ENCODE measurements at regions not wholly inside any gene's neighbourhood (a gene's known extent, or its start where the extent isn't known, plus 50 kb on each side); places are given as distances from the start of the nearest gene placed in this dataset.

DNA sequence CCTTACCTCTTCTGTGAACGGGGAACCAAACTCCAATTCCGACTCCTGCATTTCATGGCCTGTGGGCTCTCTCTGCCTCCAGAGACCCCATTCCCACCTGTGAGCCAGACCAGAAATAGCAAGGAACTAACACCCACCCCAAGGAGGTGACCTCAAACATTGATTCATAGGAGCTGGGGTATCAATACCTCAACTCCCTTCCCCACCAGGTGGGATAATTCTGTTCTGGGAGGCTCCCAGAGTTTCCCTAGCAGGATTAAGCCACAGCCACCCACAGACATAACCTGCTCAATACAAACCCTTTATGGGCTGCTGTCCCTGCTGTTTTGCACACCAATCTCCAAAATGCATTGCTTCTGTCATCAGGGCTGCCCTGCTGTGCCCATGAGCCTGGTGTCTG is 59.6 kb upstream of the FOXF1 start:
- H3K27ac Mint-ChIP-seq: no peak overlapping the region

DNA sequence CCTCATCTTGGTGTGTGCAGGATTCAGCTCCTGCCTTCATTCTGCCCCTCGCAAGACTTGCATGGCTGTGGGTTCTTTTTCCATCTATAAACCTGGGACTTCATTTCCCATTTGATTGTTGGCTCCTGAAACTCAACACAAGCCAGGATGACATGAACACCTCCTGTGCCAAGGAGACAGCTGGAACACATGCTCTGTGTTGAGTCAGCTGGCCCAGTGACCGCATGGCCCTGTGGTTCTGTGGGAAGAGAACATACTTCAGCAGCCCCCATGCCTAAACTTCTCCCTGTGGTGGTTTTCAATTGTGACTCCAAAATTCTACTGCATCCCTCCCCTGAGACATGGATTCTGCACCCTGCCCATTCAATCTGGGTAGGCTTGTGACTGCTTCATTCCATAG is 57.9 kb upstream of the FOXF1 start:
- TF ChIP-seq, protein P1, sequence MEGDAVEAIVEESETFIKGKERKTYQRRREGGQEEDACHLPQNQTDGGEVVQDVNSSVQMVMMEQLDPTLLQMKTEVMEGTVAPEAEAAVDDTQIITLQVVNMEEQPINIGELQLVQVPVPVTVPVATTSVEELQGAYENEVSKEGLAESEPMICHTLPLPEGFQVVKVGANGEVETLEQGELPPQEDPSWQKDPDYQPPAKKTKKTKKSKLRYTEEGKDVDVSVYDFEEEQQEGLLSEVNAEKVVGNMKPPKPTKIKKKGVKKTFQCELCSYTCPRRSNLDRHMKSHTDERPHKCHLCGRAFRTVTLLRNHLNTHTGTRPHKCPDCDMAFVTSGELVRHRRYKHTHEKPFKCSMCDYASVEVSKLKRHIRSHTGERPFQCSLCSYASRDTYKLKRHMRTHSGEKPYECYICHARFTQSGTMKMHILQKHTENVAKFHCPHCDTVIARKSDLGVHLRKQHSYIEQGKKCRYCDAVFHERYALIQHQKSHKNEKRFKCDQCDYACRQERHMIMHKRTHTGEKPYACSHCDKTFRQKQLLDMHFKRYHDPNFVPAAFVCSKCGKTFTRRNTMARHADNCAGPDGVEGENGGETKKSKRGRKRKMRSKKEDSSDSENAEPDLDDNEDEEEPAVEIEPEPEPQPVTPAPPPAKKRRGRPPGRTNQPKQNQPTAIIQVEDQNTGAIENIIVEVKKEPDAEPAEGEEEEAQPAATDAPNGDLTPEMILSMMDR (IDR thresholded peaks at IDR 0.05): no peak
- no peak overlapping the region for H3K4me3 Mint-ChIP-seq
- peaks cover 22% of the 10 kb centered on the region for H3K27me3 Mint-ChIP-seq (ENCODE audit: low read depth, poor library complexity)
- no peaks in the 10 kb centered on the region for H3K36me3 Mint-ChIP-seq (ENCODE audit: low read depth)
- H3K27ac Mint-ChIP-seq: no peak overlapping the region
- peaks cover 34% of the 10 kb centered on the region for H3K4me1 Mint-ChIP-seq
- peaks cover 25% of the 10 kb centered on the region for H3K9me3 Mint-ChIP-seq
- DNase-seq: no peak

More for the DNA sequence above, 59.6 kb upstream of the FOXF1 start:
- peaks cover 31% of the 10 kb centered on the region for H3K9me3 Mint-ChIP-seq
- TF ChIP-seq, protein P1 (IDR thresholded peaks at IDR 0.05): no peak
- DNase-seq: no peak
- H3K4me1 Mint-ChIP-seq: peaks cover 20% of the 10 kb centered on the region
- H3K4me3 Mint-ChIP-seq: no peak overlapping the region
- H3K27me3 Mint-ChIP-seq (ENCODE audit: low read depth, poor library complexity): peaks cover 10% of the 10 kb centered on the region
- no peaks in the 10 kb centered on the region for H3K36me3 Mint-ChIP-seq (ENCODE audit: low read depth)

DNA sequence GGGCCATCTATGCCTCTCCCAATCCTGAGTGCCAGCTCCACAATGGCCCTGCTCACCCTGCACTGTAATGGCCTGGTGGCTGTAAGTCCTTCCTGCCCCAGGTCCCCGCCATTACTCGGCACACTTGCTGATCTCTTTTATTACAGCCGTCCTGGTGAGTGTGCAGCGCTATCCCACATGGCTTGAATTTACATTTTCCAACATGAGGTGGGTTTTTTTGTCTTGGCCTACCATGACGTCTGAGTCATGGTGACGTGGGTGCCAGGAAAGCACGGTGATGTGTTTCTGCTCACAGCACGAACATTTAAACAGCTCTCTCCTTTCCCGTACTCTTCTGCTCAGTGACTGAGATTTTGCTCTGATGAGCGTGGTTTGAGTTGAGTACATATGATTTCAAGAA is 55.2 kb upstream of the FOXF1 start:
- Mint-ChIP-seq H3K27ac (no peak overlapping the region), H3K9me3 (peaks cover 24% of the 10 kb centered on the region), H3K4me3 (no peak overlapping the region), H3K4me1 (peaks cover 34% of the 10 kb centered on the region), H3K36me3 (ENCODE audit: low read depth) (no peaks in the 10 kb centered on the region), H3K27me3 (ENCODE audit: low read depth, poor library complexity) (peaks cover 38% of the 10 kb centered on the region)
- DNase-seq: no peak
- TF ChIP-seq, protein P1 (IDR thresholded peaks at IDR 0.05): no peak

DNA sequence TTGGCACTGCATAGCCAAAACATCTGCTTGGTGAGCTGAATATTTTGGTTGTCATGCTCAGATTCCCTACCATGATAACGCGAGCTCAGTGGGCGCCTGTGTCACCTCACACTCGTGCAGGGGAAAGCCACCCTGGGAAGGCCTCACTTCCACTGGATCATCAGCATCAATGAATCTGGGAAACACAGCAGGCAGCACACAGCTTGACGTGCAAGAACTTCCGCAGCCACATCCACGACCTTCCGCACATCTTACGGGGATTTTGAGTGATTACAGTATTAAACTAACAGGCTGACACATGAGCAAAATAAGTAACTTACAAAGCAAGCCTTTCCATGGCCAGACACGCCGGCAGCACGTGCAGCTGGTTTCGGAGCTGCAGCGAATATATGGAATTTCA is 54.7 kb upstream of the FOXF1 start:
- peaks cover 24% of the 10 kb centered on the region for H3K9me3 Mint-ChIP-seq
- H3K4me1 Mint-ChIP-seq: peaks cover 34% of the 10 kb centered on the region
- no peak overlapping the region for H3K4me3 Mint-ChIP-seq
- no peaks in the 10 kb centered on the region for H3K36me3 Mint-ChIP-seq (ENCODE audit: low read depth)
- H3K27me3 Mint-ChIP-seq (ENCODE audit: low read depth, poor library complexity): peaks cover 40% of the 10 kb centered on the region
- DNase-seq: no peak
- TF ChIP-seq, protein P1 (IDR thresholded peaks at IDR 0.05): no peak
- no peak overlapping the region for H3K27ac Mint-ChIP-seq

DNA sequence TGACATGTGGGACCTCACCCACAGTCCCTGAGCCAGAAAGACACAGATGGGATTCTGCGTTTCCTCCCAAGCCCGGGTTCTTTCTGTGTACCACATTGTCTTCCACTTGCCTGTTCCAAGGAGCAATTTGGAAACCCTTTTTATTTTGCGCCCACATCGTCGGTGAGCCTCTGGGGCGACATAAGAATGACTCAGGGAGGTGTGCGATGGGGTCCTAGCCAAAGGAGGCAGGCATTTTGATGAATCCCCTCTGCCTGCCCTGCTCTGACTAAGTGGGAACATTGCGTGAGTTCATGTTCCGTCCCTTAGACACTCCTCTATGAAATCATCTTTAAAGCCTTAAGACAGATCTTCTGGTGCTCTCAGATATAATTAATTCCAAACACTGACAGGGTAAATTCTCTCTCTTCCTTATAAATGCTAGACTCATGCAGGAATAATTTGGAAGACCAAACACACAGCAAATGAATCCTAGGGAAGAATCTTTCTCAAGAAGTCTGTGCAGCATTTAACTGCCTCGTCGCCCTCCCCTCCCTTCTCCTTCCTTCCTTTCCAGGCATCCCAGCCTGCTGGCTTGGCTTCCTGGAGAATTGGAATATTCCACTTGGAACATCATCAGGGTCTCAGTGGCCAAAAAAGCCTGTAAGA is 52.7 kb upstream of the FOXF1 start:
- Mint-ChIP-seq H3K27me3 (ENCODE audit: low read depth, poor library complexity) (peaks cover 40% of the 10 kb centered on the region), H3K4me3 (no peak overlapping the region), H3K4me1 (peaks cover 40% of the 10 kb centered on the region), H3K27ac (no peak overlapping the region), H3K9me3 (peaks cover 28% of the 10 kb centered on the region), H3K36me3 (ENCODE audit: low read depth) (no peaks in the 10 kb centered on the region)
- TF ChIP-seq, protein P1 (IDR thresholded peaks at IDR 0.05): no peak
- DNase-seq: no peak

DNA sequence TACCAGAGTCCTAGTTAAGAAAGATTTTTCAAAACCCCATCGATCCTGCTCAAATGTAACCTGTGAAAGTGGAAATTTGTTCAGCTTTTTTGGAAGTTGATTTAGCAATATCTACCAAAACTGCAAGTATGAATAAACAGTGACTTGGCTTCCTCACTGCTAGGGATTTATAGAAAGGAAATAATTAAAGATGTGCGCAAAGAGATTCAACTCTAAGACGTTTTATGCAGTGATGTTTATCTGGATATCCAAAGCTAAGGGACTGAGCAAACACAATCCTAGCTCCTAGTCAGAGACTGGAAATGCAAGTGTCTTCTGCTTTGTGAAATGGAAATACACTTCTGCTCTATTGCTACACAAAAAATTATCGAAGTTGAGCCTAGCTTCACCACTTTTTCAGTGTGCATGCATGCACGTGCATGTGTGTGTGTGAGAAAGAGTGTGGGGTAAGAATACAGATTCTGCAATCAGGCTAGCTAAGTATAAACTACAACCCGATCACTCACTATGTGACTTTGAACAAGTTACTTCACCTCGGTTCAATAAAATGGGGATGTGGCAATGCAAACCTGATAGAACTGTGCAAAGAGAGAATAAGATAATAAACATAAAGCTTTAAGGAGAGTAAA is 52.1 kb upstream of the FOXF1 start:
- no peak for DNase-seq
- Mint-ChIP-seq H3K27ac (no peak overlapping the region), H3K27me3 (ENCODE audit: low read depth, poor library complexity) (peaks cover 39% of the 10 kb centered on the region), H3K4me3 (no peak overlapping the region), H3K4me1 (peaks cover 40% of the 10 kb centered on the region), H3K36me3 (ENCODE audit: low read depth) (no peaks in the 10 kb centered on the region), H3K9me3 (peaks cover 28% of the 10 kb centered on the region)
- TF ChIP-seq, protein P1 (IDR thresholded peaks at IDR 0.05): no peak

Measured in nephron progenitor cell (in vitro differentiated cells).